OCI-LY7 (cell line): ENCODE measurements at regions not wholly inside any gene's neighbourhood (a gene's known extent, or its start where the extent isn't known, plus 50 kb on each side); places are given as distances from the start of the nearest gene placed in this dataset.

ENCODE experiments used
- CTCF ChIP-seq: fragments of 200-600 bp; sonication (generic); conservative IDR thresholded peaks from 2 replicates; pipeline ENCODE4 v1.5.1; 2014; ENCODE audit warnings: mild to moderate bottlenecking, antibody characterized with exemption, low read length, moderate library complexity, mixed read lengths
- EZH2phosphoT487 ChIP-seq: fragments of 200-600 bp; sonication (generic); IDR thresholded peaks from 2 replicates; pipeline ENCODE4 v1.6.1; 2018; ENCODE audit warnings: low read depth, borderline replicate concordance, mild to moderate bottlenecking, mixed run types, antibody characterized with exemption, low read length, moderate library complexity, mixed read lengths

- no peak for TF ChIP-seq CTCF
- no peak for TF ChIP-seq EZH2phosphoT487
These were observed 76.0 kb upstream of the BMP2 start for GRCh38 chr20:6691516-6691915.
